Inferior parietal cortex (tissue), 1 donor: ENCODE measurements at regions not wholly inside any gene's neighbourhood (a gene's known extent, or its start where the extent isn't known, plus 50 kb on each side); places are given as distances from the start of the nearest gene placed in this dataset.

Experiments
- DNase-seq: peaks from one replicate; pipeline ENCODE4 v3.0.0-alpha.2; 2016; ENCODE audit errors: extremely low spot score

DNA sequence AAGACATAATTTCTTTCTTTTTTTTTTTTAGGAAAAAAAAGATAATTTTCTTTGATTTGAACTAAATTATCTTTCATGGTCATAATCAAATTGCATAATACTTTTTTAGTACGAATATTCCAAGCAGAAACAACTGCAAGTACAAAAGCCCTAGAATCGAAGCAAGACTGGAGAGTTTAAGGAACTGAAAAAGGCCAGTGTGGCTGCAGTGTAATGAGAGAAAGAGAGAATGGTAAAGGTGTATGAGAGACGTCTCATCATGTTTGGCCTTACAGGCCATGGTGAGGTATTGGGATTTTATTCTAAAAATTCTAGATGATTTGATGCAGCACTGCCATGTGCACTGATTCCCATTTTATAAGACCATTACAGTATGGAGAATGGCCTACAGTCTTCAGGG, 180.9 kb downstream of the SUCNR1 start:
- no peak for DNase-seq

DNA sequence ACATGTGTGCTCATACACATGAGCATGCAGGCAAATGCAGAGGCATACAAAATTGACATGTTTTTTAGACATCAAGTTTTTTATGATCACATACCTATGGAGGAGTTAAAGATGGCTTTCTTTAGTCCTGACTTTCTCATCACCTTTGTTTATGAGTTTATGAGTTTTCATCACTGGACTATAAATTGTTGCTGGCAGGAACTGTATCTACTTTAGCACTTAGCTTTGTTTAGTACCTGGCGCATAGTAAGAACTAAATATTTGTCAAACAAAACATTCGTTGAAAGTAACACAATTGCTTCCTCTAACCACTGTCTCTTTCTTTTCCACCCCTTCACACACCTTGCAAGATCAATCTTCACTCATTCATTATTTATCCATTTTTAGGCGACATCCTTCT, 182.6 kb downstream of the SUCNR1 start:
- no peak for DNase-seq

DNA sequence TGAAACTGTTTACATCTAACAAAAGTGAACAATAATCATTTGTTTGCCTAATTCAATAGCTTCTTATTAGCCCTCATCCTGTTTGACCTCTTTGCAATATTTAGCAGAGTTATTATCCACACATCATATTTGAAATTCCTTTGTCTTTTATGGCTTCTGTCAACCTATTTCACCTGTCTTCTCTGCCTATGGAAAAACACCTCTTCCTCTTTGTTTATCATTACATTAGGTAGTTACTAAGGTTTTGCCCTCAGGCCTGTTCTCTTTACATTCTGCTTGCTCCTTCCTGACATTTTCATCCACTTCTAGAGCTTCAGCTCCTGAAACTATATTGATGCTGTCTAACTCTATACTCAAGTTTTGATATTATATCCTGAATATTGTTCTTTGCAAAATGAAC, 183.0 kb downstream of the SUCNR1 start:
- no peak for DNase-seq

DNA sequence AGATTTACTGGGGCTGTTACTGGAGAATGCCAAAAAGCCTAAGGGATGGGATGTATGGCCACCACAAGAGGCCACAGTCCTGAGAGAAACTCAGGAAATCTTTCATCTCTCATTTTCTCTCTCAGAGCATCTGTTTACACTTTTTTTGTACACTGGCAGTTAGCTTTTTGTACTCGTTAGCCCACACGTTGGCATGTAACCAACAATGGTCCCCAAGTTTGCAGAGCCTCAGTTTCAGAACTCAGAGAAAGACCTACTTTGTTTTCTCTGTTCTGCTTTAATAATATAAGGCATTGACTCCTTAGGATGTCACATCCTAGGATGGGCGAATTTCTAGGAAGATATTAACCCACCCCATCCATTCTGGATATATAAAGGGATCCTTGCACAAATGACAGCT, 183.5 kb downstream of the SUCNR1 start:
- DNase-seq: no peak

DNA sequence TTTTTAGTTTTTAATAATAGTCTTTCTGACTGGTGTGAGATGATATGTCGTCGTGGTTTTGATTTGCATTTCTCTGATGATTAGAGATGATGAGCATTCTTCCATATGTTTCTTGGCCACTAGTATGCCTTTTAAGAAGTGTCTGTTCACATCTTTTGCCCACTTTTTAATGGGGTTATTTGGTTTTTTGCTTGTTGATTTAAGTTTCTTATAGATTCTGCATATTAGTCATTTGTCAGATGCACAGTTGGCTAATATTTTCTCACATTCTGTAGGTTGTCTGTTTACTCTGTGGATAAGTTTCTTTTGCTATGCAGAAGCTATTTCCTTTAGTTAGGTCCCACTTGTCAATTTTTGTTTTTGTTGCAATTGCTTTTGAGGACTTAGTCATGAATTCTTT, 185.4 kb downstream of the SUCNR1 start:
- no peak for DNase-seq

DNA sequence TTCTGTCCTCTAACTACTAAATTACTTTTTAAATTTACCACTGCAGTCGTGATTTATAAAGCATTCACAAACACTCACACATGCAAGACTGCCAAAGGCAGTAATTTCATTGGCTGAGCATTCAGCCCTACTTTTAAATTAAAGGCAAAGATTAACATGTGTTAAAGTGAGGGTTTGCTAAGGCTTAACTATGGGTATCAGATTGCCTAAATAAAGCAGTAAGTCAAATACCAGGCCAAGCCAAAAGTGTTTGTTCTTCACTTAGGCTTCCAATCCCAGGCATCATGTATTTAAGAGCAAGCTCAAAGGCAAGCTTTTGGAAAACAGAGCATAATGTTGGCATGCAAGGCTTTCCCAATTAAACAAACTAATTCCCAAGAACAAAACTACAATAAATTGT, 187.3 kb downstream of the SUCNR1 start:
- DNase-seq: no peak

DNA sequence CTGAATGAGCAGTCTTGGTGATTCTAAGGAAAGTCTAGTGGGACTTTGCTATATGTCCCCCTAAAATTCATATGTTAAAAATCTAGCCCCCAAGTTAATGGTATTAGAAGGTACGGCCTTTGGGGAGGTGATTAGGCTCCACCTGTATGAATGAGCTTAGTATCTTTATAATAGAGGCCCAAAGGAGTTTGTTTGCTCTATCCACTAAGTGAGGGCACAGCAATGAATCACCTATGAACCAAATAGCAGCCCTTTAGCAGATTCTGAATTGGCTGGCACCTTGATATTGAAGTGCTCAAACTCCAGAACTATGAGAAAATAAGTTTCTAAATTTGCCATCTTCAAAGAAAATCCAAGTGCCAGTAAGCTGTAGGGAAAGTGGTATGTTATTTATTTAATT, 187.9 kb downstream of the SUCNR1 start:
- no peak for DNase-seq

DNA sequence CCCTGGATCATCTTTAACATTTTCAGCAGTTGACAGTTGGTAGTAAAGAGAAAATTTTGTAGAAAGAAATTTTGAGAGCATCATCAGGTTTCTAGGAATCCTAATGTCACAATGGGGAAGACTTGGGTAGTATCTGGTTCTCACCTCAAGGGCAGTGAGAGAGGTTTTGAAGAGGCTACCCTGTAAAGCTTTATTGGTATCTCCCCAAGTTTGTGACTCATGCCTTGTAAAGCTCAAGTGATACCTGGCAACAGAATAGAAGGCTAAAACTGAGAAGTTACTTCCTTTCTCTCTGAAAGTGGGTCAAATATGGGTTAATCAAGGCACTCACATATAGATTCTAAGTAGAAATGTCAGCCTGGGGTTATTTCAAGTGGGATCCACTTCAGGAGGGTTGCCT, 196.4 kb downstream of the SUCNR1 start:
- DNase-seq: no peak

DNA sequence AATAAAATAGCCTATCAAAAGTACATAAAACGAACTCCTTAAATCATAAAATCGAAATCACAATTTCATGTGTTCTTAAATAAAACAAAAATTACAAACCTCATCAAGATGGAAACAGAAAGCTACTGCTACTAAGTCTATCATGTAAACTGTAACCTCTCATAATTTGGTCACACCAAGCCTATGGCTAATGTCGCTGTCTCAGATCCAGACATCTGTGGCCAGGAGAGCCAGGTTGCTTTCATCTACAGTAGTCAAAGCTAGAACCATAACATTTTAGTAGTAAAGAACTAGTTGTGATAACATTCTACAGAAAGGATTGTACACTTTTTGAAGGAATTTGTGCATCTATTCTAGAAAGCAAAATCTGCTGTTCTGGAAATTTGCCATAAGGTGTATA, 197.4 kb upstream of the MBNL1 start:
- no peak for DNase-seq

DNA sequence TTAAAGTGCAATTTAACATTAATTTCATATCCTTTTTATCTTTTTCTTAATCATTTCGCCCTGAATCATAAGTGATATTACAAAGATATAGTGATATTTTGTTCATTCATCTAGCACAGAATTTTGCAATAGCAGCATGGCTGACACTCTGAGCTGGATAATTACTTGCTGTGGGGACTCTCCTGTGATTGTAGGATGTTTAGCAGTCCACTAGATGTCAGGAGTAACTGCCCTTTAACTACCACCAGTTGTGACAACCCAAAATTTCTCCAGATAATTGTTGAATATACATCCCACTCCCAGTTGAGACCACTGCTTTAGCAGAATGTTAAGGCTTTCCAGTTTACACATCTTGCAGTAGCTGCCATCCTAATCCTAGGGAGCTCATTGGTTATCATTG, 196.8 kb upstream of the MBNL1 start:
- no peak for DNase-seq

DNA sequence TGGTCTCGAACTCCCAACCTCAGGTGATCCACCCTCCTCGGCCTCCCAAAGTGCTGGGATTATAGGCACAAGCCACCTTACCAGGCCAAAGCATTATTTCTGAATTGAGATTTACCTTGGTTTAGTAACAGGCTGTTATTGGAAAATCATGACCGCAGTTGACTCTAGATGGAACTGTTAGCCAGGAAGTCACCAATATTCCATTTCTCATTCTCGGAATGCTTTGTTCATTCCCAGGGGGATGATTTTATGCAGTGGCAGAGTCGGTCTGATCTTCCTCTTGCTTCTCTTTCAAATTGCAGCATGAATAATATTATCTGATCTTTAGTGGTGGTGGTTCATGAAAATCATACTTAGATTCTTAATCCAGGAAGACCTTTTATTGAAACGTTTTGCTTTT, 195.5 kb upstream of the MBNL1 start:
- no peak for DNase-seq

DNA sequence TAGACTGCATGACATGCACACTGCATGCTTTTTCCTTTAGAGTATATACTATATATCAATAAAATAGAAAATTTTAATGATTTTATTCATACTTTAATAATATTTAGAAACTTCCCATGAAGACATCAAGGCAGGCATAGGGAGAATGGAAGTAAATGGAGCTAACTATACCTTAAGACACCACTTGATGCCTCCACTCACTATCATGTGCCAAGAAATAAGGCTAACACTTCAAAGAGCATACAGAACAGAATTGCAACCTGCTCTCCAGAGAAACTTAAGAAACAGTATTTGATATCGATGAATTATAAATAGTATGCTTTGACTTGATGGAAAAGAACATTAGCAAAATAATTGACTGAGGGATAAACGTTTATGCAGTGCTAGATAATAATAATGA, 192.6 kb upstream of the MBNL1 start:
- no peak for DNase-seq

DNA sequence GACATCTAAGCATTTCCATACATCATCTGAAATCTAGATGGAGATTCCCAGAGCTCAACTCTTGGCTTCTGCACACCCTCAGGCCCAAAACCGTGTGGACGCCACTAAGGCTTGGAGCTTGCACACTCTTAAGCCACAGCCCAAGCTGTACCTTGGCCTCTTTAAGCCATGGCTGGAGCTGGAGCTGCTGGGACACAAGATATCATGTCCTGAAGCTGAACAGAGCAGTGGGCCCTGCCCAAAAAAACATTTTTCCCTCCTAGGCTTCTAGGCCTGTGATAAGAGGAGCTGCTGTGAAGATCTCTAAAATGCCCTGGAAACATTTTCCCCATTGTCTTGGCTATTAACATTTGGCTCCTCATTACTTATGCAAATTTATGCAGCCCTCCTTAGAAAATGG, 188.7 kb upstream of the MBNL1 start:
- DNase-seq: no peak

DNA sequence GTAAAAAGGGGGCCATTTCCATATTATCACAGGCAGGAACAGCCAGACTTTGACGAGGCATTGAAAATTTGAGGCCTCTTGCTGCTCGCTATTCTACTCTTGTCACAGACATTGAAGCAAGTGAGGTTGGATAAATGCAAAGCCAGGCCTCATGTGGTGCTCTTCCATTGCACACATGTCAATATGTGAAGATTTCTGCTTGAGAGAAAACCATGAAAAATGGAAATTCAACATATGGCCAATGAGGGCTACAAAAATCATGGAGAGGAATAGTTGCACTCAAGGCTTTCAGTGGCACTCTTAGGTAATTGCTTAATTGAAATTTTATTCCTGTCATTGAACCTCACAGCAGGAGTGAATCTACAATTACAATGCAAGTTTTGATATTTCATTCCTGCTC, 185.6 kb upstream of the MBNL1 start:
- DNase-seq: no peak

DNA sequence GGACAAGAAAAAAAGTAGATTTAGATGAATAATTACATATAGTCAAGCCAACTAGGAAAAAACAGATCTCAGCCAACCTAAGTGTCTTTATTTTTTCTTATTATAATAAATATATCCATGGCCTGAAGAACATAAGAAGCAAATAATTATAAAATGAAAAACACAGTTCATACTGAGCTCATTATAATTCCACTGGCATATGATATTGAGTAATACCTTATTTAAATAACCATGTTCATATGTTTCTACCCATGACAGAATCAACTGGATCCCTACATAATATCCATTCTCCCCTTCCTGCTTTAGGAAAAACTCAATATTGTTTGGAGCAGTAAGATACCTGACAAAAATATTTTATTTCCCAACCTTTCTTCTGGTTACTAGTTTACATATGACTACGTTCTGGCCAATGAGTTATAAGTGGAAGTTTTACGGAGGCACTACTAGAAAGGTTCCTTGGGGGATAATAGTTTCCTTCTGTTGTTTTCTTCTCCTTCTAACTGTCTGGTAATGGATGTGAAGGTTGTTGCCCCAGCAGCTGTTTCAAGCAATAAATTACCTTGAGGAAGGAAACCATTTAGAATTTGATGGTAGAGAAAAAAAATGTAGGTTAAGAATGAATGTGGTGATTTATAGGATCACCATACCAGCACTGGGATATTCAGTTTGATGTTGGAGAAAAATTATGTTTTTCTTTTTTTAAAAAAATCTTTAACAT, 184.1 kb upstream of the MBNL1 start:
- DNase-seq: no peak

DNA sequence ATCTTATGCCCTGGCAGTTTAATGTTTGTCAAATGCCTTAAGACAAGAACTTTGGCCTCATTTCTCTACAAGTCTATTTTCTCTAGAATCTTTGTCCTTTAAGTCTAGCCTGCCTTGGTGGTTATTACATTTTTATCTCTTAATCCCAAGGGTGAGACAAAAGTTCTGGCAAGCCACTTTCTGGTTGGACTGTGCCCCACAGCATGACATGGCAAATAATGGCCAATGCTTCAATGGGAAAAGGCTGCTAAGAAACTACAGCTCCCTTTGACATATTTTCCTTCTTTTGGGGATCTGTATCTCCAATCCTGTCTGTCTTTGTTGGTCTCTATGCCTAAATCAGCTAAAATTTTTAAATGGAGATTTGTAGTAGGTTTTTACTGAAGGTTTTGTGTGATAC, 181.6 kb upstream of the MBNL1 start:
- no peak for DNase-seq

DNA sequence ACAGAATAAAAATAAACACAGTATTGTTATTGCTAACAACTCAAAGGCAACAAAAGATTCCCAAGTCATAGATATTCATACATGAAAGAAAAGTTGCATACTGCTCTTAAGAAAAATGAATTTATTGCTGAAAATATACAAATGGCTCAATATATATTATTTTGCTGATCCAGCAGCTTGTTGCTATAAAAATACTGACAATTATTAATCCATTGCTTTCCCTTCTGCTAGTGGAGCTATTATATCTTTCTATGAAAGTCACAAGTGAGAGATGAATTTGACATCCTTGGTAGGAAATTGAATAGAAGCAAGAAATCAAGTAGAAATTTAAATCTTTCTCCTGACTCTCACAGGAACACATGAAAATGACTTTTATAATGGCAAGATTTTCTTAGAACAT, 179.2 kb upstream of the MBNL1 start:
- no peak for DNase-seq

DNA sequence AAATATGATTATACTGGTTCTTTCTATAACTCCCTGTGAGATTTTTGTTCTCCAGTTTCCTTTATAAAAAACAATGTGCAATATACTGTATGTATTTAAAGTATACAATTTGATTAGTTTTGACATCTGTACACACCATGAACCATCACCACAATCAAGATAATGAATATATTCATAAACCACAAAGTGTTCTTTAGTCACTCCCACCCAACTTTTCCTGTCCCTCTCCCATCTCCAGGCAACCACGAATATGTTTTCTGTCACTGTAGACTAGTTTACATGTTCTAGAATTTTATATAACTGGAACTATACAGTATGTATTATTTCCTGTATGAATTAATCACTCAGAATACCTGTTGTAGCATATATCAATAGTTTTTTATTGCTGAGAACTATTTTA, 177.0 kb upstream of the MBNL1 start:
- DNase-seq: no peak

DNA sequence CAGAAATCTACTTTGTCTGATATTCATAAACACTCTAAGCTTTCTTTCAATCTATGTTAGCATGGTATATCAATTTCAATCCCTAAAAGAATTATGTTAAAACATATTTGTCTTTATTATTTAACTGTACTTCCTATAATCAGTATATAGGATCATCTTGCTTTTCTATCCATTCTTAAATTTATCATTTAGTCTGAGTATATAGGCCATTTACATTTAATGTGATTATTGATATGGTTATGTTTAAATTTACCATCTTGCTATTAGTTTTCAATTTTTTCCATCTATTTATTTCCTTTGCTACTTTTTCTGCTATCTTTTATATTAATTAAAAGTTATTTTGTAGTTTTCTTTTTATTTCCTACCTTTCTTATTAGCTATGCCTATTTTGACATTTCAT, 174.8 kb upstream of the MBNL1 start:
- DNase-seq: no peak

DNA sequence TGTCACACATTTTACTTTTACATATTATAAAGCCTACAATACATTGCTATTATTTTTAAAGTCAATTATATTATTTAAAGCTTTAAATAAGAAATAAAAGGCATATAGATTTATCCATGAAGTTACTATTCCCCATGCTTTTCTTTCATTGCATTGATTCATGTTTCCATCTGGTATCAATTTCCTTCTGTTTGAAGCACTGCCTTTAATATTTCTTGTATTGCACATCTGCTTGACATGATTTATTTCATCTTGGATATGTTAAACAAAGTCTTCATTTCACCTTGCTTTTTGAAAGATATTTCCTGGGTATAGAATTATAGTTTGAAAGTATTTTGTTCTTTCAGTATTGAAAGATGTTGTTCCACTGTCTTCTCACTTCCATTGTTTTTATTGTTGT, 174.3 kb upstream of the MBNL1 start:
- no peak for DNase-seq

DNA sequence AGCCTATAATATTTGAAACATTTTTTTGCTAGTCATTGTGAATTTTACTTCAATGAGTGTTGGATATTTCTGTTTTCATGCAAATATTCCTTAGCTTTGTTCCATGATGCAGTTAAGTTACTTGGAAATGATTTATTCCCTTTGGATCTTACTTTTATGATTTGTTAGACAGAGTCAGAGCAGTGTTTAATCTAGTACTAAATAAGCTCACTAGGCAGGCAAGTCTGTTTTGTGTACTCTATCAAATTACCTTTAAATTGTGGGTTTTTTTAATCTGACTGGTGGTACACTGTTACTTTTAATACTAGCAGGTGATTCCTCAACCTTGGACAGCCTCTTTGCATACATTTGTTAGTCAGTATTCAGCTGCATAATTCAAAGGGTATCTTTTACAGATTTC, 173.3 kb upstream of the MBNL1 start:
- DNase-seq: no peak

DNA sequence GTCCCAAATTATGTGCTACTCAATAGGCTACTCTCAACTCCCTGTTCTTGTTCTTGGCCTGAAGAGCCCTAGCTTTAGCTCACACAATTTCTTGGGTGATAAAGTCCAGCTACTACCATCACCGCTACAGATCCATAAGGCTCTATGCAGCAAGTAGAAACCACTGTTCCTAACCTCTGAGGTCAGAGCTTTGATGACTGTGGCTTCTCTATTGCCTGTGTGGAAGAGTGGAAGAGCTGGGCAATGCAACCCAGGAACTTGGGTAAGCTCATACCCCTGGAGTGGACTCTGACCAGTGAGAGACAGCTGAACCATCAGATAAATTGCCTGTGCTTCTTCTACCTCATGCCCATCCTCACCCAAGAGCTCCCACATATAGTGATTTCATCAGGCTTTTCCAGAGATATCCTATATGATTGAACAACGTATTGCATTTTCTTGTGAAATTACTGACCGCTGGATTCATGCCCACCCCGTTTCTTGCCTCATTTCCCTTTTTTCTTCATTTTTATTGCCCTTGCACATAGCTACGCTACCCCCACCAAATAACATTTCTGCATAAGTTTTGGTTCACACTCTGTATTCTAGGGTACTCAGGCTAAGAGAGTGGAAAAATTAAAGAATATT, 172.3 kb upstream of the MBNL1 start:
- no peak for DNase-seq

DNA sequence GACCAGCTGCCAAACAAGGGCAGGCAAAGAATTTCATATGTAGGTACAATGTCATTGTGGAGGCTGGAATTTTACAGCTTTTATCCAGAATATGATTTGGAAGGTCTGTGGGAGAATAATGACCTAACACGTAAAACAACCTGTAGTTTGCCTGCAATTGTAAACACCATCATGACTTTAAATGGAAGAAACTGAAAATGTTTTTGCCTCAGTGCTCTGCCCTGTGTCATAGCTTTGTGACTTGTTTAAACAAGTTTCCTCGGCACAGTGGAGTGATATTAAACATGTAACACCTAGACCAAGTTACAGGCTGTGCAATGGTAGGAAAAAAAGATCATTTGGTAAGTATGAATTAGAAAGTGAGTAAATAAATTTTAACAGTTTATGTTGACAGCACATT, 171.6 kb upstream of the MBNL1 start:
- no peak for DNase-seq

DNA sequence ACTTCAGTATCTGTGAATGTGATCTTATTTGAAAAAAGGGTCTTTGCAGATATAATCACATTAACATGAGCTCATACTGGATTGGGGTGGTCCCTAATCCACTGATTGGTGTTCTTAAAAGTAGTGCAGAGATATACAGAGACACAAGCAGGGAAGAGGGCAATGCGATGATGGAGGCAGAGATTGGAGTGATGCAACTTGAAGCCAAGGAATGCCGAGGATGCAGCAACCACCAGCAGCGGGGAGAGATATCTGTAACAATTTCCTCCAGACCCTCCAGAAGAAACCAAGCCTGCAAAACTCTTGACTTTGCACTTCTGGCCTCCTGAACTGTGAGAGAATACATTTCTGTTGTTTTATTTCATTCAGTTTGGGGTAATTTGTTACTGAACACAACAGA, 171.0 kb upstream of the MBNL1 start:
- no peak for DNase-seq
